ENCODE measurements at regions not wholly inside any gene's neighbourhood (a gene's known extent, or its start where the extent isn't known, plus 50 kb on each side); places are given as distances from the start of the nearest gene placed in this dataset.

- TF ChIP-seq CTCF (IDR thresholded peaks at IDR 0.05), result no peak
- TF ChIP-seq POLR2AphosphoS5 (IDR thresholded peaks at IDR 0.05), result no peak
- TF ChIP-seq POLR2A (IDR thresholded peaks at IDR 0.05), result no peak
These were observed 122.0 kb downstream of the MRPS6 start for GRCh38 chr21:34195335-34195734.

Data from sigmoid colon (tissue), 4 donors.